Activated CD8-positive, alpha-beta T cell treated with anti-CD3 and anti-CD28 coated beads, Interleukin-2, amount 10 ng/mL, durations not matched to agents 7 days and 5 days (primary cell): ENCODE measurements at regions not wholly inside any gene's neighbourhood (a gene's known extent, or its start where the extent isn't known, plus 50 kb on each side); places are given as distances from the start of the nearest gene placed in this dataset.

Source experiments
- ATAC-seq: fragments of 150-1000 bp; cut with Tn5 transposase; one replicate; pipeline ENCODE4 v1.10.0; 2021; ENCODE audit warnings: moderate library complexity
- CTCF ChIA-PET: fragments of 350-600 bp; sonication (Branson Sonifier 250); formaldehyde crosslinking; loops from one replicate; lab custom pipeline; 2021; ENCODE audit warnings: antibody characterized with exemption; lab: Charles Lee
- POLR2A ChIA-PET: fragments of 350-600 bp; sonication (Branson Sonifier 250); formaldehyde crosslinking; loops from one replicate; lab custom pipeline; 2021; ENCODE audit warnings: antibody characterized with exemption; lab: Charles Lee
- DNase-seq: peaks from one replicate; pipeline ENCODE4 v3.0.0-alpha.2; 2020
- H3K27ac Mint-ChIP-seq: one replicate; pipeline ENCODE4 v1.8.0; 2021; ENCODE audit warnings: mild to moderate bottlenecking, mixed read lengths
- H3K27me3 Mint-ChIP-seq: one replicate; pipeline ENCODE4 v1.8.0; 2021; ENCODE audit warnings: low read depth, mixed read lengths
- H3K36me3 Mint-ChIP-seq: one replicate; pipeline ENCODE4 v1.8.0; 2021; ENCODE audit warnings: low read depth, mixed read lengths
- H3K4me1 Mint-ChIP-seq: one replicate; pipeline ENCODE4 v1.8.0; 2021; ENCODE audit warnings: low read depth, mixed read lengths
- H3K4me3 Mint-ChIP-seq: one replicate; pipeline ENCODE4 v1.8.0; 2021; ENCODE audit warnings: mild to moderate bottlenecking, mixed read lengths
- H3K9me3 Mint-ChIP-seq: one replicate; pipeline ENCODE4 v1.8.0; 2022; ENCODE audit warnings: mixed read lengths; ENCODE audit not compliant: insufficient read depth

- no peaks in the 10 kb centered on the region for H3K4me1 Mint-ChIP-seq
- no peaks in the 10 kb centered on the region for H3K9me3 Mint-ChIP-seq
- no peak for ATAC-seq
- no peak overlapping the region for H3K27ac Mint-ChIP-seq
- no peaks in the 10 kb centered on the region for H3K36me3 Mint-ChIP-seq
- H3K4me3 Mint-ChIP-seq, result no peak overlapping the region
- no peaks in the 10 kb centered on the region for H3K27me3 Mint-ChIP-seq
- no peak for DNase-seq
- ChIA-PET CTCF (no interaction called here), POLR2A (no interaction called here)
These were observed 564.0 kb upstream of the JARID2 start for GRCh38 chr6:14681699-14682487.

GRCh38 chr6:14682812-14683211 is 563.1 kb upstream of the JARID2 start:
- H3K9me3 Mint-ChIP-seq, result no peaks in the 10 kb centered on the region
- CTCF ChIA-PET, result no interaction called here
- H3K36me3 Mint-ChIP-seq, result no peaks in the 10 kb centered on the region
- POLR2A ChIA-PET, result no interaction called here
- DNase-seq (no peak), ATAC-seq (no peak)
- no peak overlapping the region for H3K4me3 Mint-ChIP-seq
- no peaks in the 10 kb centered on the region for H3K4me1 Mint-ChIP-seq
- H3K27me3 Mint-ChIP-seq, result no peaks in the 10 kb centered on the region
- H3K27ac Mint-ChIP-seq, result no peak overlapping the region

GRCh38 chr6:14689639-14690038 is 556.2 kb upstream of the JARID2 start:
- CTCF ChIA-PET, result no interaction called here
- POLR2A ChIA-PET, result no interaction called here
- ATAC-seq, result no peak
- Mint-ChIP-seq H3K4me3 (no peak overlapping the region), H3K27ac (no peak overlapping the region), H3K27me3 (no peaks in the 10 kb centered on the region), H3K36me3 (no peaks in the 10 kb centered on the region), H3K9me3 (no peaks in the 10 kb centered on the region), H3K4me1 (no peaks in the 10 kb centered on the region)
- DNase-seq, result no peak

GRCh38 chr6:14690120-14691056 is 555.5 kb upstream of the JARID2 start:
- ATAC-seq, result no peak
- no peak overlapping the region for H3K4me3 Mint-ChIP-seq
- CTCF ChIA-PET, result interaction anchor here (0.8 kb wide), 1 partner anchor 80 kb away, joined by 3 read pairs; no protein-coding TSS in a partner anchor
- H3K9me3 Mint-ChIP-seq, result no peaks in the 10 kb centered on the region
- H3K27ac Mint-ChIP-seq, result no peak overlapping the region
- no peaks in the 10 kb centered on the region for H3K4me1 Mint-ChIP-seq
- peaks cover 4% of the 10 kb centered on the region for H3K27me3 Mint-ChIP-seq
- POLR2A ChIA-PET, result no interaction called here
- DNase-seq, result no peak
- no peaks in the 10 kb centered on the region for H3K36me3 Mint-ChIP-seq

DNA sequence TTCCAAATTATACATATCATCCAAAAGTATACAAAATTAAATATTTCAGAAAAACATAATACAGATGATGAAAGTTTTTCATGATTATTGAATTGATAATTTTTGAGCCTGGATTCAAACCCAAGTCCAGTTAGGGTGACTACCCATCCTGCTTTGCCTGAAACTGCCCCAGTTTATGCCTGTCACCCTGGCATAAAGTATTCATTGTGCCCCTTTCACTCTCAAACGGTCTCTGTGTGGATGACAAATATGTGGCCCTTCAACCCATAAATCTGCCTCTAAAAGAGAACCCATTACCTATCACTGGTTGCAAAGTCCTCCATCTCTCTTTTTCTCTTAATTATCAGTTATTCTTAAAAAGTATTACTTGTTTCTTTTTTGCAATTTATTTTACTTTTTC is 553.7 kb upstream of the JARID2 start:
- H3K4me1 Mint-ChIP-seq, result no peaks in the 10 kb centered on the region
- no peak overlapping the region for H3K27ac Mint-ChIP-seq
- peaks cover 4% of the 10 kb centered on the region for H3K27me3 Mint-ChIP-seq
- no peak for ATAC-seq
- no peak for DNase-seq
- CTCF ChIA-PET, result no interaction called here
- H3K36me3 Mint-ChIP-seq, result no peaks in the 10 kb centered on the region
- H3K9me3 Mint-ChIP-seq, result no peaks in the 10 kb centered on the region
- H3K4me3 Mint-ChIP-seq, result no peak overlapping the region
- POLR2A ChIA-PET, result no interaction called here

DNA sequence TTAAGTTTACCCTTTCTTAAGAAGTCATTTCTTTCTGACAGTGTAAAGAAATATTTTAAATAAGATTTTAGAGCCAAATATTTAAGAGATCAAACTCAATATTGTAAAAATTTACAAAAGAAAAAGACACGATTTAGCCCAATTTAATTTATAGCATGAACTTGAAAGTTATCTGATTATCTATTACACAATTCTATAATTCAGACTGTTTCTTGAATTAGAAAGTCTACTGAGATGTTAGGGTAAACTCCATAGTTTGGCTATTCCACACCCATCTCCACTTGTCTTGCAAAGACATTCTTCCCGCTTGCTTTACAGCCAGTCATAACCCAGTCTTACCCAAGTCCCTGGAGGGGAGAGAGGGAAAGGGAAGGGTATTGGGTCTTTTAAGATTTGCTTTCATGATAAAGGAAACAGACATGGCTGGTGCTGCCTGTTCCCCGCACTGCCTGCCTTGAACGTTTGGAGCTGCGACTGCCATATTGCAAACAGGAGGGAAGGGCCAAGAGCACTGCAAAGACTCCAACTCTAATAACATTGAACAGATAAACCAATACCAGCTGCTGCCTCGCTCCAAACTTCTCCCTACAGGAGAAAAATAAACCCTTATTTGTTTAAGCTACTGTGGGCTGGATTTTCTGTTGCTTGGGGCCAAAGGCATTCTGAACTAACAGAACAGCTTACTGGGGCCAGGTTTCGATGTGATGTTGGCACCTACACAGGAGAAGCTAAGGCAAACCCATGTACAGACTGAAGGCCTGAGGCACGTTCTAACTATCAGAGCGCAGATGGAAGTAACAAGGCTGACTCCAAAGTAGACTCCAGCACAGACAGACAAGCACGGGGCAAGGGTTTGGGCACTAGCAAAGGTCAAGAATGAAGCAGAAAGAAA is 552.3 kb upstream of the JARID2 start:
- Mint-ChIP-seq H3K27me3 (peaks cover 4% of the 10 kb centered on the region), H3K27ac (no peak overlapping the region), H3K4me1 (no peaks in the 10 kb centered on the region), H3K4me3 (no peak overlapping the region), H3K9me3 (no peaks in the 10 kb centered on the region), H3K36me3 (no peaks in the 10 kb centered on the region)
- DNase-seq (no peak), ATAC-seq (peak; percentile 36)
- ChIA-PET CTCF (interaction anchor here (1.0 to 1.3 kb wide), 2 partner anchors 14 to 18 kb away, joined by 3 to 5 read pairs; no protein-coding TSS in a partner anchor), POLR2A (no interaction called here)

DNA sequence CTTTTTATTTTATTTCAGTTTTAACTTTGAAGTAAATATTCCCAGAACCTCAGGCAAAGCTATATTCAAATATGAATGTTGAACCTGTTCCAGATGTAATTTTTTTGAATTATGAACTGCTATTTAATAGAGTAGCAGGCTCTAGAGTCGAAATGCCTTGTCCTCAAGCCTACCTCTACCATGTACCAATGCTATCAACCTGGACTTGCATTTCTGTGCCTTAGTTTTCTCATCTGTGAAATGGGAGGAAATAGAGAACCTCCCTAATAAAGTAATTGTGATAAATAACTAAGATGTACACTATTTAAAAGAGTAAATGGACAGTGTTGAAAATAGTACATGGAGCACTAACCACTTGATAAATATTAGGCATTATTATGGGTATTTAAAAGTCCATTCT is 551.6 kb upstream of the JARID2 start:
- Mint-ChIP-seq H3K4me3 (no peak overlapping the region), H3K4me1 (no peaks in the 10 kb centered on the region), H3K27ac (no peak overlapping the region), H3K9me3 (no peaks in the 10 kb centered on the region), H3K27me3 (peaks cover 4% of the 10 kb centered on the region), H3K36me3 (no peaks in the 10 kb centered on the region)
- no peak for DNase-seq
- ATAC-seq, result no peak
- ChIA-PET CTCF (interaction anchor here (1.0 to 1.3 kb wide), 2 partner anchors 13 to 17 kb away, joined by 3 to 5 read pairs; no protein-coding TSS in a partner anchor), POLR2A (no interaction called here)

GRCh38 chr6:14695579-14695978 is 550.3 kb upstream of the JARID2 start:
- POLR2A ChIA-PET, result no interaction called here
- DNase-seq, result no peak
- no peaks in the 10 kb centered on the region for H3K9me3 Mint-ChIP-seq
- no peak overlapping the region for H3K4me3 Mint-ChIP-seq
- no peak overlapping the region for H3K27ac Mint-ChIP-seq
- no peak for ATAC-seq
- CTCF ChIA-PET, result no interaction called here
- H3K4me1 Mint-ChIP-seq, result no peaks in the 10 kb centered on the region
- peaks cover 4% of the 10 kb centered on the region for H3K27me3 Mint-ChIP-seq
- no peaks in the 10 kb centered on the region for H3K36me3 Mint-ChIP-seq

GRCh38 chr6:14696367-14696766 is 549.5 kb upstream of the JARID2 start:
- H3K9me3 Mint-ChIP-seq, result no peaks in the 10 kb centered on the region
- H3K4me3 Mint-ChIP-seq, result no peak overlapping the region
- ChIA-PET POLR2A (no interaction called here), CTCF (no interaction called here)
- H3K4me1 Mint-ChIP-seq, result no peaks in the 10 kb centered on the region
- H3K27ac Mint-ChIP-seq, result no peak overlapping the region
- no peaks in the 10 kb centered on the region for H3K36me3 Mint-ChIP-seq
- peaks cover 4% of the 10 kb centered on the region for H3K27me3 Mint-ChIP-seq
- DNase-seq, result no peak
- no peak for ATAC-seq

- Mint-ChIP-seq H3K4me3 (no peak overlapping the region), H3K4me1 (no peaks in the 10 kb centered on the region), H3K9me3 (no peaks in the 10 kb centered on the region), H3K27ac (no peak overlapping the region), H3K36me3 (no peaks in the 10 kb centered on the region), H3K27me3 (peaks cover 4% of the 10 kb centered on the region)
- POLR2A ChIA-PET, result interaction anchor here (0.6 to 0.7 kb wide), 2 partner anchors 20 to 26 kb away, joined by 3 to 7 read pairs; no protein-coding TSS in a partner anchor
- ATAC-seq (no peak), DNase-seq (no peak)
- CTCF ChIA-PET, result no interaction called here
These were observed 548.4 kb upstream of the JARID2 start for GRCh38 chr6:14697427-14697826.

DNA sequence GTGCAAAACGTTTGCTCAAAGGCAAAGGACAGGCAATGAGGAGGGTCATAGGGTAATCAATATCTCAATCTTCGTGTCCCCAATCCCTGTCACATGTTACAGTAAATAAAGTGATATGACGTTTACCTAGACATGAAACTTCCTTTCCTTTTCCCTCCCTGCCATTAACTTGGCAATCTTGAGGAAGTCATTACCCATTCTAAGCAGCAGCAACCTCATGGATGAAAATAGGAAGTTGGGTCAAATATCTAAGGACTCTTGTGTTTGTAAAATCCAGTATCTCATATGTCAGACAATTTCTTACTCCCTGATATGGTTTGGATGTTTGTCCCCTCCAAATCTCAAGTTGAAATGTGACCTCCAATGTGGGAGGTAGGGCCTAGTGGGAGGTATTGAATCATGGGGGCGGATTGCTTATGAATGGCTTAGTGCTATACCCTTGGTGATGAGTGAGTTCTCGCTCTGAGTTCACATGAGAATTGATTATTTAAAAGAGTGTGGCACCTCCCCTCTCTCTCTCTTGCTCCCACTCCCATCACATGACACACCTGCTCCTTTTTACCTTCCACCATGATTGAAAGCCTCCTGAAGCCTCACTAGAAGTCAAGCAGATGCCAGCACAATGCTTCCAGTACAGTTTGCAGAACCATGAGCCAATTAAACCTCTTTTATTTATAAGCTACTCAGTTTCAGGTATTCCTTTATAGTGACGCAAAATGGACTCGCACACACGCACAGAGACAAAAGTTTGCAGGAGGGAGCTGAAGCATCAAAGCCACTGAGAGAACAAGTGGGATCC is 545.9 kb upstream of the JARID2 start:
- ATAC-seq (no peak), DNase-seq (no peak)
- Mint-ChIP-seq H3K27ac (no peak overlapping the region), H3K36me3 (no peaks in the 10 kb centered on the region), H3K9me3 (no peaks in the 10 kb centered on the region), H3K27me3 (peaks cover under 1% of the 10 kb centered on the region), H3K4me3 (no peak overlapping the region), H3K4me1 (no peaks in the 10 kb centered on the region)
- ChIA-PET CTCF (interaction anchor here (1.6 kb wide), 1 partner anchor 11 kb away, joined by 8 read pairs; no protein-coding TSS in a partner anchor), POLR2A (no interaction called here)
